Endothelial cell (in vitro differentiated cells): ENCODE measurements at regions not wholly inside any gene's neighbourhood (a gene's known extent, or its start where the extent isn't known, plus 50 kb on each side); places are given as distances from the start of the nearest gene placed in this dataset.

ENCODE experiments used
- DNase-seq: peaks from one replicate; pipeline ENCODE4 v3.0.0; 2021; ENCODE audit warnings: low spot score
- H3K27ac Mint-ChIP-seq: one replicate; pipeline ENCODE4 v1.8.0; 2021; ENCODE audit warnings: mixed read lengths, inconsistent platforms; ENCODE audit not compliant: unreplicated experiment
- H3K27me3 Mint-ChIP-seq: one replicate; pipeline ENCODE4 v1.8.0; 2021; ENCODE audit warnings: mild to moderate bottlenecking, moderate library complexity, mixed read lengths, inconsistent platforms; ENCODE audit not compliant: unreplicated experiment
- H3K36me3 Mint-ChIP-seq: one replicate; pipeline ENCODE4 v1.8.0; 2021; ENCODE audit warnings: mild to moderate bottlenecking, low read depth, mixed read lengths, inconsistent platforms; ENCODE audit not compliant: unreplicated experiment
- H3K4me1 Mint-ChIP-seq: one replicate; pipeline ENCODE4 v1.8.0; 2021; ENCODE audit warnings: mild to moderate bottlenecking, mixed read lengths, inconsistent platforms; ENCODE audit not compliant: unreplicated experiment
- H3K4me3 Mint-ChIP-seq: one replicate; pipeline ENCODE4 v1.8.0; 2021; ENCODE audit warnings: mild to moderate bottlenecking, mixed read lengths, inconsistent platforms; ENCODE audit not compliant: unreplicated experiment
- H3K9me3 Mint-ChIP-seq: one replicate; pipeline ENCODE4 v1.8.0; 2021; ENCODE audit warnings: mixed read lengths, inconsistent platforms; ENCODE audit not compliant: unreplicated experiment
- TF ChIP-seq, protein P1 (sequence below): fragments of 200-600 bp; sonication (generic); IDR thresholded peaks from one replicate; pipeline ENCODE4 v1.5.0; 2021; ENCODE audit warnings: antibody characterized with exemption; ENCODE audit not compliant: unreplicated experiment

DNA sequence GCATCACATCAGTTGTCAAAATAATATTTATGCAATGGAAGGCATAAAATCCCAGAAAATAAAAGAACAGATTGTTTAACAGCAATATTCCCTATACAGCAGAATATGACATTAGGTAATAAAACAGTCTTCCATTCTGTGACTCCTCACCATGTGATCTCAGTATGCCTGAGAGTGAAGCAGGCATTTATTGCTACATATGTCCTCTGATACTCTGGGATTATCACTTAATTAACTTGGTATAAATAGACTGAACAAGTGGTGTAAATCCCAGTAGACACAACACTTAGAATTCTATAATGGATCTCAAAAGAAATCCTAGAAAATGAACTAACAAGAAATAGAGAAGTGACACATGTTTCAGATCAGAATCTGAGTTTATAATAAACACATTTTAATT, 841.3 kb downstream of the PDHA2 start:
- no peaks in the 10 kb centered on the region for H3K36me3 Mint-ChIP-seq
- peaks cover 2% of the 10 kb centered on the region for H3K27me3 Mint-ChIP-seq
- H3K4me3 Mint-ChIP-seq = no peak overlapping the region
- TF ChIP-seq, protein P1, sequence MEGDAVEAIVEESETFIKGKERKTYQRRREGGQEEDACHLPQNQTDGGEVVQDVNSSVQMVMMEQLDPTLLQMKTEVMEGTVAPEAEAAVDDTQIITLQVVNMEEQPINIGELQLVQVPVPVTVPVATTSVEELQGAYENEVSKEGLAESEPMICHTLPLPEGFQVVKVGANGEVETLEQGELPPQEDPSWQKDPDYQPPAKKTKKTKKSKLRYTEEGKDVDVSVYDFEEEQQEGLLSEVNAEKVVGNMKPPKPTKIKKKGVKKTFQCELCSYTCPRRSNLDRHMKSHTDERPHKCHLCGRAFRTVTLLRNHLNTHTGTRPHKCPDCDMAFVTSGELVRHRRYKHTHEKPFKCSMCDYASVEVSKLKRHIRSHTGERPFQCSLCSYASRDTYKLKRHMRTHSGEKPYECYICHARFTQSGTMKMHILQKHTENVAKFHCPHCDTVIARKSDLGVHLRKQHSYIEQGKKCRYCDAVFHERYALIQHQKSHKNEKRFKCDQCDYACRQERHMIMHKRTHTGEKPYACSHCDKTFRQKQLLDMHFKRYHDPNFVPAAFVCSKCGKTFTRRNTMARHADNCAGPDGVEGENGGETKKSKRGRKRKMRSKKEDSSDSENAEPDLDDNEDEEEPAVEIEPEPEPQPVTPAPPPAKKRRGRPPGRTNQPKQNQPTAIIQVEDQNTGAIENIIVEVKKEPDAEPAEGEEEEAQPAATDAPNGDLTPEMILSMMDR = no peak
- DNase-seq = no peak
- H3K4me1 Mint-ChIP-seq = no peaks in the 10 kb centered on the region
- no peaks in the 10 kb centered on the region for H3K9me3 Mint-ChIP-seq
- no peak overlapping the region for H3K27ac Mint-ChIP-seq

GRCh38 chr4:96685691-96686090, 845.8 kb downstream of the PDHA2 start:
- Mint-ChIP-seq H3K9me3 (no peaks in the 10 kb centered on the region), H3K4me1 (no peaks in the 10 kb centered on the region), H3K27ac (no peak overlapping the region), H3K36me3 (no peaks in the 10 kb centered on the region), H3K27me3 (no peaks in the 10 kb centered on the region), H3K4me3 (no peak overlapping the region)
- TF ChIP-seq, protein P1 = no peak
- DNase-seq = no peak

DNA sequence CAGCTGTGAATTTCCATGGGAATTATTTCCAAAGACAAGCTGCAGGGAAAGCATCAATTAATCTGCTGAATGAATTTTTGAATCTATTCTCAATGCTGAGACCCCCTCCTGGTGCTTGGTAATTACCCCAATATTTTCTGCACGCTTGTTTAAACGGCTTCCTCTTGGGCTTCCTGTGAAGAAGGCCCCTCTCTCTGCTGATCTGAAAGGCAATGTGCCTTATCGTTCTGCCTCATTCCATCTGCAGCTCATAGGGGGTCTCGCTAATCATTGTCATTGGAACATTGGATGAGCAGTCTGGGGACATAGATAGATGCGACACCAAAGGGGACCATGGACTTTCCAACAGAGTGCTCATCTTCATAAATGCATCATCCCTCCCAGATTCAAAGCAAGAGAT, 851.6 kb downstream of the PDHA2 start:
- no peak for DNase-seq
- Mint-ChIP-seq H3K4me3 (no peak overlapping the region), H3K27ac (no peak overlapping the region), H3K9me3 (no peaks in the 10 kb centered on the region), H3K4me1 (no peaks in the 10 kb centered on the region), H3K27me3 (no peaks in the 10 kb centered on the region), H3K36me3 (no peaks in the 10 kb centered on the region)
- TF ChIP-seq, protein P1 = no peak

DNA sequence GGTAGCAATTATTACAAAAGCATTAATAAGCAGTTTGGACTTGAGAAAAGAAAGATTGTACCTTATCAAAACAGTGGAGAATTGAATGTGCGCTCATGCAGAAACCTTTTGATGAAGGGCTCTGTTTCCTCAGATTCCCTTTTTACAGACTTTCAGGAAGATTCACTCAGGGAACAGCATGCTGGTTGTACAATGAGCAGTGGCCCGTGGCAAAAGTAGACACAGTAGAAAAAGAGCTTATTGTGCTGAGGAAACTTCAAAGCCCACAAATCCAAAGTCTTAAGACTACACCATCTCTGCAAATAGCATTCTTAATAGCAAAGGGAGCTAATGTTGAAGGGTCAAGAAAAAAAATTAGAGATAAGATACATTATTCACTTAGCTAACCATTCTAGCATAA, 858.9 kb downstream of the PDHA2 start:
- DNase-seq = no peak
- H3K4me3 Mint-ChIP-seq = no peak overlapping the region
- no peaks in the 10 kb centered on the region for H3K36me3 Mint-ChIP-seq
- H3K9me3 Mint-ChIP-seq = no peaks in the 10 kb centered on the region
- H3K4me1 Mint-ChIP-seq = no peaks in the 10 kb centered on the region
- TF ChIP-seq, protein P1 = no peak
- H3K27ac Mint-ChIP-seq = no peak overlapping the region
- no peaks in the 10 kb centered on the region for H3K27me3 Mint-ChIP-seq

GRCh38 chr4:96703265-96703664, 863.4 kb downstream of the PDHA2 start:
- H3K4me1 Mint-ChIP-seq = no peaks in the 10 kb centered on the region
- TF ChIP-seq, protein P1 = no peak
- H3K36me3 Mint-ChIP-seq = no peaks in the 10 kb centered on the region
- DNase-seq = no peak
- no peaks in the 10 kb centered on the region for H3K27me3 Mint-ChIP-seq
- no peaks in the 10 kb centered on the region for H3K9me3 Mint-ChIP-seq
- H3K4me3 Mint-ChIP-seq = no peak overlapping the region
- H3K27ac Mint-ChIP-seq = no peak overlapping the region
